ENCODE measurements at regions not wholly inside any gene's neighbourhood (a gene's known extent, or its start where the extent isn't known, plus 50 kb on each side); places are given as distances from the start of the nearest gene placed in this dataset.
"Not testable (repeated sequence)": the region's sequence is repeated elsewhere in the genome, so short reads cannot be mapped to it uniquely, and the experiment has no call there.

GRCh38 chr10:57657164-57657765 lies 610.4 kb downstream of the IPMK start:
- no peak overlapping the region for H3K27ac ChIP-seq
- peak; percentile 59 for DNase-seq (ENCODE audit: low spot score)
- TF ChIP-seq CTCF (conservative IDR thresholded peaks at IDR 0.05; ENCODE audit: low read depth) = peak; percentile 82
- ChIA-PET CTCF (interaction anchor here (0.5 to 3.2 kb wide), 18 partner anchors 25 to 1463 kb away, joined by 3 to 23 read pairs (median 4); no protein-coding TSS in a partner anchor), POLR2A (ENCODE audit: low non-redundant PET) (no interaction called here)

DNA sequence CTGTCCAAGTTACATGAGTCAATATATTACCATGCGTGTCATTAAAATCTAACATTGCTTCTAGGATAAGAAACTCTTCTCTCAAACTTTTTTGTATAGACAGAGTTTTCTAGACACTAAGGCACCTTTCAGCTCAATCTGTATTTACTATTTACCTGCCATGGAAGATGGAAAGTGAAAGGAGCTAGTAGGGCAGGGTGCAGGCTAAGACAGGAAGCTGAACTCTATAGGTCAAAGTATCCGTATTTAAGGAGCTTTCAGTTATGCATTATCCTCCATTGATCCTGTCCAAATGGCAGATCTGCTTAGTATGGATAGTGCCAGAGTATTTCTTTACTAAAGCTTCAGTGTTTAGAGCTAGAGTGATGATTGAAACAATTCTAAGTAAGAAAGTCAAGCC lies 612.8 kb downstream of the IPMK start:
- DNase-seq (ENCODE audit: low spot score) = no peak
- ChIA-PET CTCF (interaction anchor here (0.9 kb wide), 1 partner anchor 75 kb away, joined by 5 read pairs; no protein-coding TSS in a partner anchor), POLR2A (ENCODE audit: low non-redundant PET) (no interaction called here)
- TF ChIP-seq CTCF (conservative IDR thresholded peaks at IDR 0.05; ENCODE audit: low read depth) = no peak
- H3K27ac ChIP-seq = no peak overlapping the region

DNA sequence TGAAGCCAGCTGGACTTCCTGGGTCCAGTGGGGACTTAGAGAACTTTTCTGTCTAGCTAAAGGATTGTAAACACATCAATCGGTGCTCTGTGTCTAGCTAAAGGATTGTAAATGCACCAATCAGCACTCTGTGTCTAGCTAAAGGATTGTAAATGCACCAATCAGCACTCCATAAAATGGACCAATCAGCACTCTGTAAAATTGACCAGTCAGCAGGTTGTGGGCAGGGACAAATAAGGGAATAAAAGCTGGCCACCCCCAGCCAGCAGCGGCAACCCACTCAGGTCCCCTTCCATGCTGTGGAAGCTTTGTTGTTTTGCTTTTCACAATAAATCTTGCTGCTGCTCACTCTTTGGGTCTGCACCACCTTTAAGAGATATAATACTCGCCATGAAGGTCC lies 622.6 kb downstream of the IPMK start:
- DNase-seq (ENCODE audit: low spot score); CTCF ChIA-PET; POLR2A ChIA-PET (ENCODE audit: low non-redundant PET); H3K27ac ChIP-seq: not testable (repeated sequence)

- no peak for DNase-seq (ENCODE audit: low spot score)
- ChIA-PET CTCF (no interaction called here), POLR2A (ENCODE audit: low non-redundant PET) (no interaction called here)
- no peak for TF ChIP-seq CTCF (conservative IDR thresholded peaks at IDR 0.05; ENCODE audit: low read depth)
- no peak overlapping the region for H3K27ac ChIP-seq
These were observed 629.3 kb downstream of the IPMK start for GRCh38 chr10:57638411-57638810.

GRCh38 chr10:57628592-57629284 lies 639.0 kb downstream of the IPMK start:
- no peak for TF ChIP-seq CTCF (conservative IDR thresholded peaks at IDR 0.05; ENCODE audit: low read depth)
- no peak overlapping the region for H3K27ac ChIP-seq
- DNase-seq (ENCODE audit: low spot score) = no peak
- ChIA-PET POLR2A (ENCODE audit: low non-redundant PET) (no interaction called here), CTCF (no interaction called here)

GRCh38 chr10:57627642-57628178 lies 640.0 kb downstream of the IPMK start:
- no peak overlapping the region for H3K27ac ChIP-seq
- DNase-seq (ENCODE audit: low spot score) = no peak
- TF ChIP-seq CTCF (conservative IDR thresholded peaks at IDR 0.05; ENCODE audit: low read depth) = no peak
- ChIA-PET CTCF (no interaction called here), POLR2A (ENCODE audit: low non-redundant PET) (no interaction called here)
